Upper lobe of left lung (tissue), 4 donors: ENCODE measurements at regions not wholly inside any gene's neighbourhood (a gene's known extent, or its start where the extent isn't known, plus 50 kb on each side); places are given as distances from the start of the nearest gene placed in this dataset.

Experiments used
- CTCF ChIP-seq, 6 experiments: fragments of 450-650 bp in 4 of 6; fragments of 200-600 bp in 2 of 6; sonication (generic) in 2 of 6; IDR thresholded peaks; one replicate each; pipeline ENCODE4 v1.5.1; 2016 to 2019; ENCODE audit warnings: antibody characterized with exemption in 6 of 6
- EP300 ChIP-seq, 4 donors: sonication (generic); formaldehyde crosslinking; IDR thresholded peaks; one replicate each; pipeline ENCODE4 v1.5.1; 2017; ENCODE audit warnings: antibody characterized with exemption in 4 of 4, control low read depth in 2 of 4
- POLR2A ChIP-seq, 4 donors: fragments of 450-650 bp; IDR thresholded peaks; one replicate each; pipeline ENCODE4 v1.5.1; 2016 to 2017; ENCODE audit warnings: antibody characterized with exemption in 4 of 4, mild to moderate bottlenecking in 2 of 4

DNA sequence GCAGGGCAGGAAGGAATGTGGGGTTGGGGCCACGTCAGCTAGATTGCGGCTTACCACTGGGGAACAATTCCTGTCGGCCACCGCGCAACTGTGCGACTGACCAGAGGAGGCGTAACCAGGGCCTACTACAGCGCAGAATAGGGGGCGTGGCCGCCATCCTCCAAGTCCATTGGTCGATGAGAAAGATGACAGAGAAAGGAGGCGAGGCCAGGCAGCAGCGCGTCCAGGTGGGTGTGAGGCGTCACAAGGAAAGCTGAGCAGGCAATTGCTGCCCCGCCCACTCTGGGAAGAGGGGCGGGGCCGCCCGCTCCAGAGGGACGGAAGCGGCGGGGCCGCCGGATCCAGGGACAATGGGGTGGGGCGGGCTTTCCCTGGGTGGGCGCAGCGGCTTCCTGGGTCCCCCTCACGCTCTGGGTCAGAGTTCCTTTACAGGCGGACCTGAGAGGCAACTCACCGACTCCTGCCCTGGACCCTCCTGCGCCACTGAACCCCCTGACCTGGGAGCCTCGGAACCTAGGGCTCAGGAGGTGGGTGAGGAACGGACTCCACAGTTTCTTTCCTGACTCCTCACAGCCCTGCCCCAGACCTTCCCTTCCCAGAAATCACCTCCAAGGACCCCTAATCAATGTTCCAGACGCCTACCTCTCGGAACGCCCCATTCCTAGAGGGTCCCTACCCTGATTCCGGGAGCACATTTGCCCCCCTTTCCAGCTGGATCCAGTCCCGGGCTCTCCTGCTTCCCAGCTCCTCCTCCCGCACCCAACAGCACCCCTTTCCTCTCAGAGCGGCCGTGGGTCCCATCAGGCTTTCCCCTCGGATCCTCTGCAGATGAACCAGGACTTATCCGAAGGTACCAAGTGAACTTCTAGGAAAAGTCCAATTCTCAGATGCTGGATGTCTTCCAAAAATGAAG, 101.5 kb upstream of the ZNF492 start:
- TF ChIP-seq POLR2A (IDR thresholded peaks at IDR 0.05) (peak in 2 of 4 donors; percentile 14 to 45), CTCF (IDR thresholded peaks at IDR 0.05) (peak in 1 of 6 experiments; percentile 15), EP300 (IDR thresholded peaks at IDR 0.05) (no peak)
